ENCODE measurements at regions not wholly inside any gene's neighbourhood (a gene's known extent, or its start where the extent isn't known, plus 50 kb on each side); places are given as distances from the start of the nearest gene placed in this dataset.

GRCh38 chr5:67515020-67515689 is 318.6 kb upstream of the CD180 start:
- no peak overlapping the region for H4K12ac ChIP-seq (ENCODE audit: low read depth, low read length)
- H3K79me1 ChIP-seq (ENCODE audit: low read length) = no peaks in the 10 kb centered on the region
- no peaks in the 10 kb centered on the region for H3K36me3 ChIP-seq (ENCODE audit: control insufficient read depth in 1 of 2, insufficient read depth in 2 of 2, low read length in 2 of 2)
- H3K4ac ChIP-seq (ENCODE audit: low read depth, low read length) = no peak overlapping the region
- no peak overlapping the region for H4K8ac ChIP-seq (ENCODE audit: low read depth, low read length)
- H3K4me2 ChIP-seq (ENCODE audit: low read length) = no peak overlapping the region
- H3K4me3 ChIP-seq (ENCODE audit: low read depth, low read length) = no peak overlapping the region
- WGBS (ENCODE audit: extremely low coverage, insufficient coverage, insufficient read length) = no CpG with 5 or more reads among the region's 7 CpGs
- H3K23ac ChIP-seq (ENCODE audit: low read length) = no peak overlapping the region
- H3K79me2 ChIP-seq (ENCODE audit: control insufficient read depth, insufficient read depth, low read length, poor library complexity) = no peaks in the 10 kb centered on the region
- no peak overlapping the region for H2BK5ac ChIP-seq (ENCODE audit: low read depth, low read length, poor library complexity)
- no peaks in the 10 kb centered on the region for H3K4me1 ChIP-seq (ENCODE audit: control insufficient read depth in 1 of 2, insufficient read depth in 2 of 2, low read length in 2 of 2)
- no peak overlapping the region for H3K27ac ChIP-seq (ENCODE audit: low read depth, low read length)
- no peaks in the 10 kb centered on the region for H3K27me3 ChIP-seq (ENCODE audit: insufficient read depth, low read length)
- H3K14ac ChIP-seq (ENCODE audit: low read length) = no peak overlapping the region
- no peak overlapping the region for H2BK12ac ChIP-seq (ENCODE audit: low read length)
- H2BK120ac ChIP-seq (ENCODE audit: insufficient read depth, low read length, poor library complexity) = no peak overlapping the region
- no peak overlapping the region for H2AK5ac ChIP-seq (ENCODE audit: low read length)
- H4K91ac ChIP-seq (ENCODE audit: low read depth, low read length) = no peak overlapping the region
- no peak overlapping the region for H3K9ac ChIP-seq (ENCODE audit: low read length)
- no peak overlapping the region for H2AFZ ChIP-seq (ENCODE audit: insufficient read depth, low read length, poor library complexity)
- no peak overlapping the region for H3K18ac ChIP-seq (ENCODE audit: low read length)
- no peaks in the 10 kb centered on the region for H3K9me3 ChIP-seq (ENCODE audit: insufficient read depth, low read depth, low read length)
- DNase-seq = no peak

DNA sequence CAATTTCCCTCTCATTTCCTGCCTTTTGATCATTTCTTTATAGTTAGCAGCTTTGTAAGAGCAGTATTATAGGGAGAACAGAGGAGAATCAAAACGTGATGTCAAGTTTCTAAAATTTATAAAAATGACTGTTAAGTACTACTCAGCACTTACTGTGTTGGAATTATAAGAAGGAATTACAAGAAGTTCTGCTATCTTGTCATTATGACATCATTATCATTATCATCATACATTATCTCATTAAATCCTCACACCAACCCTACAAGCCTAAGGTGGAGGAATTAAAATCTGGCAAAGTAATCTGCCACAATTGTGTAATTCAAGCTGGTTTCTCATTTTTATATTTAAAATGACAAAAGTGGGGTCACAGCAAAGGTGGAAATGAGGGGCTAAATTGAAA is 316.2 kb upstream of the CD180 start:
- no CpG with 5 or more reads among the region's 1 CpG for WGBS (ENCODE audit: extremely low coverage, insufficient coverage, insufficient read length)
- no peak overlapping the region for H2BK120ac ChIP-seq (ENCODE audit: insufficient read depth, low read length, poor library complexity)

GRCh38 chr5:67511911-67512310 is 315.3 kb upstream of the CD180 start:
- Histone ChIP-seq H2BK12ac (ENCODE audit: low read length) (no peak overlapping the region), H2AFZ (ENCODE audit: insufficient read depth, low read length, poor library complexity) (no peak overlapping the region), H3K14ac (ENCODE audit: low read length) (no peak overlapping the region), H2BK5ac (ENCODE audit: low read depth, low read length, poor library complexity) (no peak overlapping the region), H3K4me1 (ENCODE audit: control insufficient read depth in 1 of 2, insufficient read depth in 2 of 2, low read length in 2 of 2) (no peaks in the 10 kb centered on the region), H3K9ac (ENCODE audit: low read length) (no peak overlapping the region), H4K8ac (ENCODE audit: low read depth, low read length) (no peak overlapping the region), H2BK120ac (ENCODE audit: insufficient read depth, low read length, poor library complexity) (no peak overlapping the region), H3K18ac (ENCODE audit: low read length) (no peak overlapping the region), H3K4me3 (ENCODE audit: low read depth, low read length) (no peak overlapping the region), H3K36me3 (ENCODE audit: control insufficient read depth in 1 of 2, insufficient read depth in 2 of 2, low read length in 2 of 2) (no peaks in the 10 kb centered on the region), H4K12ac (ENCODE audit: low read depth, low read length) (no peak overlapping the region), H3K4me2 (ENCODE audit: low read length) (no peak overlapping the region), H2AK5ac (ENCODE audit: low read length) (no peak overlapping the region), H3K4ac (ENCODE audit: low read depth, low read length) (no peak overlapping the region), H3K79me2 (ENCODE audit: control insufficient read depth, insufficient read depth, low read length, poor library complexity) (no peaks in the 10 kb centered on the region), H3K27ac (ENCODE audit: low read depth, low read length) (no peak overlapping the region), H3K79me1 (ENCODE audit: low read length) (no peaks in the 10 kb centered on the region), H3K27me3 (ENCODE audit: insufficient read depth, low read length) (no peaks in the 10 kb centered on the region), H3K9me3 (ENCODE audit: insufficient read depth, low read depth, low read length) (no peaks in the 10 kb centered on the region), H4K91ac (ENCODE audit: low read depth, low read length) (no peak overlapping the region), H3K23ac (ENCODE audit: low read length) (no peak overlapping the region)
- no peak for DNase-seq
- WGBS (ENCODE audit: extremely low coverage, insufficient coverage, insufficient read length) = no CpG with 5 or more reads among the region's 1 CpG

More for the DNA sequence above, 316.2 kb upstream of the CD180 start:
- H2AFZ ChIP-seq (ENCODE audit: insufficient read depth, low read length, poor library complexity) = no peak overlapping the region
- no peaks in the 10 kb centered on the region for H3K4me1 ChIP-seq (ENCODE audit: control insufficient read depth in 1 of 2, insufficient read depth in 2 of 2, low read length in 2 of 2)
- H3K36me3 ChIP-seq (ENCODE audit: control insufficient read depth in 1 of 2, insufficient read depth in 2 of 2, low read length in 2 of 2) = no peaks in the 10 kb centered on the region
- H2BK12ac ChIP-seq (ENCODE audit: low read length) = no peak overlapping the region
- H3K4me3 ChIP-seq (ENCODE audit: low read depth, low read length) = no peak overlapping the region
- no peak overlapping the region for H3K18ac ChIP-seq (ENCODE audit: low read length)
- H3K4me2 ChIP-seq (ENCODE audit: low read length) = no peak overlapping the region
- no peak overlapping the region for H3K23ac ChIP-seq (ENCODE audit: low read length)
- no peak overlapping the region for H3K14ac ChIP-seq (ENCODE audit: low read length)
- no peaks in the 10 kb centered on the region for H3K79me2 ChIP-seq (ENCODE audit: control insufficient read depth, insufficient read depth, low read length, poor library complexity)
- H3K4ac ChIP-seq (ENCODE audit: low read depth, low read length) = no peak overlapping the region
- H3K27ac ChIP-seq (ENCODE audit: low read depth, low read length) = no peak overlapping the region
- H3K9ac ChIP-seq (ENCODE audit: low read length) = no peak overlapping the region
- H3K79me1 ChIP-seq (ENCODE audit: low read length) = no peaks in the 10 kb centered on the region
- no peaks in the 10 kb centered on the region for H3K27me3 ChIP-seq (ENCODE audit: insufficient read depth, low read length)
- no peak for DNase-seq
- H3K9me3 ChIP-seq (ENCODE audit: insufficient read depth, low read depth, low read length) = no peaks in the 10 kb centered on the region
- no peak overlapping the region for H4K91ac ChIP-seq (ENCODE audit: low read depth, low read length)
- H4K8ac ChIP-seq (ENCODE audit: low read depth, low read length) = no peak overlapping the region
- no peak overlapping the region for H4K12ac ChIP-seq (ENCODE audit: low read depth, low read length)
- no peak overlapping the region for H2BK5ac ChIP-seq (ENCODE audit: low read depth, low read length, poor library complexity)
- no peak overlapping the region for H2AK5ac ChIP-seq (ENCODE audit: low read length)

- Histone ChIP-seq H3K9me3 (ENCODE audit: insufficient read depth, low read depth, low read length) (no peaks in the 10 kb centered on the region), H4K91ac (ENCODE audit: low read depth, low read length) (no peak overlapping the region), H3K23ac (ENCODE audit: low read length) (no peak overlapping the region), H3K4me1 (ENCODE audit: control insufficient read depth in 1 of 2, insufficient read depth in 2 of 2, low read length in 2 of 2) (no peaks in the 10 kb centered on the region), H2AK5ac (ENCODE audit: low read length) (no peak overlapping the region), H3K79me2 (ENCODE audit: control insufficient read depth, insufficient read depth, low read length, poor library complexity) (no peaks in the 10 kb centered on the region), H3K79me1 (ENCODE audit: low read length) (no peaks in the 10 kb centered on the region), H3K4me2 (ENCODE audit: low read length) (no peak overlapping the region), H2BK120ac (ENCODE audit: insufficient read depth, low read length, poor library complexity) (no peak overlapping the region), H4K12ac (ENCODE audit: low read depth, low read length) (no peak overlapping the region), H3K27ac (ENCODE audit: low read depth, low read length) (no peak overlapping the region), H3K27me3 (ENCODE audit: insufficient read depth, low read length) (no peaks in the 10 kb centered on the region), H2BK5ac (ENCODE audit: low read depth, low read length, poor library complexity) (no peak overlapping the region), H3K36me3 (ENCODE audit: control insufficient read depth in 1 of 2, insufficient read depth in 2 of 2, low read length in 2 of 2) (no peaks in the 10 kb centered on the region), H3K9ac (ENCODE audit: low read length) (no peak overlapping the region), H4K8ac (ENCODE audit: low read depth, low read length) (no peak overlapping the region), H2BK12ac (ENCODE audit: low read length) (no peak overlapping the region), H3K18ac (ENCODE audit: low read length) (no peak overlapping the region), H3K4ac (ENCODE audit: low read depth, low read length) (no peak overlapping the region), H2AFZ (ENCODE audit: insufficient read depth, low read length, poor library complexity) (no peak overlapping the region), H3K4me3 (ENCODE audit: low read depth, low read length) (no peak overlapping the region), H3K14ac (ENCODE audit: low read length) (no peak overlapping the region)
- DNase-seq = no peak
These were observed 313.6 kb upstream of the CD180 start for GRCh38 chr5:67510204-67510603.
